ENCODE measurements at regions not wholly inside any gene's neighbourhood (a gene's known extent, or its start where the extent isn't known, plus 50 kb on each side); places are given as distances from the start of the nearest gene placed in this dataset.

GRCh38 chr12:16901946-16902345 lies 296.0 kb upstream of the LMO3 start:
- no peak for DNase-seq
- Mint-ChIP-seq H3K4me3 (ENCODE audit: unreplicated experiment) (no peak overlapping the region), H3K9me3 (ENCODE audit: unreplicated experiment) (no peaks in the 10 kb centered on the region), H3K27me3 (ENCODE audit: unreplicated experiment) (no peaks in the 10 kb centered on the region), H3K27ac (ENCODE audit: unreplicated experiment) (no peak overlapping the region), H3K4me1 (ENCODE audit: low read depth, unreplicated experiment) (no peaks in the 10 kb centered on the region), H3K36me3 (ENCODE audit: unreplicated experiment) (peaks cover 5% of the 10 kb centered on the region)
- TF ChIP-seq CTCF (IDR thresholded peaks at IDR 0.05; ENCODE audit: partially characterized antibody, unreplicated experiment), result no peak

- Mint-ChIP-seq H3K4me3 (ENCODE audit: unreplicated experiment) (no peak overlapping the region), H3K27ac (ENCODE audit: unreplicated experiment) (no peak overlapping the region), H3K36me3 (ENCODE audit: unreplicated experiment) (no peaks in the 10 kb centered on the region), H3K4me1 (ENCODE audit: low read depth, unreplicated experiment) (no peaks in the 10 kb centered on the region), H3K27me3 (ENCODE audit: unreplicated experiment) (no peaks in the 10 kb centered on the region), H3K9me3 (ENCODE audit: unreplicated experiment) (no peaks in the 10 kb centered on the region)
- no peak for TF ChIP-seq CTCF (IDR thresholded peaks at IDR 0.05; ENCODE audit: partially characterized antibody, unreplicated experiment)
- DNase-seq, result no peak
Observed at GRCh38 chr12:16893426-16893825, 287.5 kb upstream of the LMO3 start.

GRCh38 chr12:16891673-16892072 lies 285.7 kb upstream of the LMO3 start:
- DNase-seq, result no peak
- Mint-ChIP-seq H3K36me3 (ENCODE audit: unreplicated experiment) (no peaks in the 10 kb centered on the region), H3K9me3 (ENCODE audit: unreplicated experiment) (no peaks in the 10 kb centered on the region), H3K4me1 (ENCODE audit: low read depth, unreplicated experiment) (no peaks in the 10 kb centered on the region), H3K4me3 (ENCODE audit: unreplicated experiment) (no peak overlapping the region), H3K27ac (ENCODE audit: unreplicated experiment) (no peak overlapping the region), H3K27me3 (ENCODE audit: unreplicated experiment) (no peaks in the 10 kb centered on the region)
- TF ChIP-seq CTCF (IDR thresholded peaks at IDR 0.05; ENCODE audit: partially characterized antibody, unreplicated experiment), result no peak

GRCh38 chr12:16884819-16885218 lies 278.9 kb upstream of the LMO3 start:
- Mint-ChIP-seq H3K27me3 (ENCODE audit: unreplicated experiment) (no peaks in the 10 kb centered on the region), H3K9me3 (ENCODE audit: unreplicated experiment) (no peaks in the 10 kb centered on the region), H3K36me3 (ENCODE audit: unreplicated experiment) (no peaks in the 10 kb centered on the region), H3K4me1 (ENCODE audit: low read depth, unreplicated experiment) (peaks cover 6% of the 10 kb centered on the region), H3K27ac (ENCODE audit: unreplicated experiment) (no peak overlapping the region), H3K4me3 (ENCODE audit: unreplicated experiment) (no peak overlapping the region)
- no peak for TF ChIP-seq CTCF (IDR thresholded peaks at IDR 0.05; ENCODE audit: partially characterized antibody, unreplicated experiment)
- no peak for DNase-seq

- Mint-ChIP-seq H3K36me3 (ENCODE audit: unreplicated experiment) (no peaks in the 10 kb centered on the region), H3K27me3 (ENCODE audit: unreplicated experiment) (no peaks in the 10 kb centered on the region), H3K9me3 (ENCODE audit: unreplicated experiment) (no peaks in the 10 kb centered on the region), H3K4me3 (ENCODE audit: unreplicated experiment) (no peak overlapping the region), H3K4me1 (ENCODE audit: low read depth, unreplicated experiment) (peaks cover 6% of the 10 kb centered on the region), H3K27ac (ENCODE audit: unreplicated experiment) (no peak overlapping the region)
- no peak for TF ChIP-seq CTCF (IDR thresholded peaks at IDR 0.05; ENCODE audit: partially characterized antibody, unreplicated experiment)
- no peak for DNase-seq
Observed at GRCh38 chr12:16884056-16884455, 278.1 kb upstream of the LMO3 start.
